H1 (cell line): ENCODE measurements at regions not wholly inside any gene's neighbourhood (a gene's known extent, or its start where the extent isn't known, plus 50 kb on each side); places are given as distances from the start of the nearest gene placed in this dataset.

ENCODE experiments used
- CTCF ChIA-PET: fragments of 300-600 bp; sonication (Branson Sonifier 250); formaldehyde crosslinking; loops from one replicate; lab custom pipeline; 2021; ENCODE audit not compliant: partially characterized antibody; lab: Charles Lee
- POLR2A ChIA-PET: fragments of 300-600 bp; sonication (Branson Sonifier 250); formaldehyde crosslinking; loops from one replicate; lab custom pipeline; 2021; ENCODE audit warnings: inconsistent platforms; ENCODE audit not compliant: partially characterized antibody; lab: Charles Lee
- DNase-seq, 2 experiments: peaks; one replicate each; pipeline versions ENCODE4 v3.0.0 to v3.0.0-alpha.2; 2010 to 2022; ENCODE audit warnings: low spot score in 2 of 2, low read depth in 1 of 2, mixed read lengths in 1 of 2
- FAIRE-seq: peaks from 2 replicates; lab custom pipeline; 2011; peaks lifted over from hg19 to GRCh38; lab: Jason Lieb, UNC
- H2AFZ ChIP-seq: 2 replicates; pipeline ENCODE4 v1.8.1; 2012; ENCODE audit warnings: low read length, inconsistent platforms
- H2AK5ac ChIP-seq: 2 replicates; pipeline ENCODE4 v1.6.1; 2013; ENCODE audit warnings: low read depth, low read length
- H2BK120ac ChIP-seq: replicated peaks from 2 replicates; pipeline ENCODE3; 2013; ENCODE audit warnings: low read depth, low read length, inconsistent platforms
- H2BK12ac ChIP-seq: 2 replicates; pipeline ENCODE4 v1.6.1; 2013; ENCODE audit warnings: low read depth, low read length
- H2BK15ac ChIP-seq: 2 replicates; pipeline ENCODE4 v1.6.1; 2013; ENCODE audit warnings: low read length
- H2BK20ac ChIP-seq: 2 replicates; pipeline ENCODE4 v1.6.1; 2013; ENCODE audit warnings: low read length
- H2BK5ac ChIP-seq: 2 replicates; pipeline ENCODE4 v1.6.1; 2013; ENCODE audit warnings: low read depth, low read length
- H3K14ac ChIP-seq: 2 replicates; pipeline ENCODE4 v1.6.1; 2013; ENCODE audit warnings: inconsistent platforms; ENCODE audit not compliant: insufficient read length
- H3K18ac ChIP-seq: 2 replicates; pipeline ENCODE4 v1.6.1; 2013; ENCODE audit warnings: low read length; ENCODE audit errors: extremely low read depth
- H3K23ac ChIP-seq: 2 replicates; pipeline ENCODE4 v1.6.1; 2013; ENCODE audit warnings: inconsistent platforms; ENCODE audit not compliant: insufficient read length
- H3K23me2 ChIP-seq: 2 replicates; pipeline ENCODE4 v1.6.1; 2013; ENCODE audit warnings: low read depth, low read length
- H3K27ac ChIP-seq: 2 replicates; pipeline ENCODE4 v1.6.1; 2011; ENCODE audit warnings: low read depth, low read length, inconsistent platforms
- H3K27me3 ChIP-seq, 4 experiments: replicated peaks in 1 of 4; 1 replicate in 1 of 4; 2 replicates in 3 of 4; pipeline versions ENCODE4 v1.6.1 to v1.8.1; 2011 to 2013; ENCODE audit warnings: low read length in 3 of 4, mild to moderate bottlenecking in 3 of 4, inconsistent platforms in 2 of 4, mixed read lengths in 2 of 4, moderate library complexity in 1 of 4; ENCODE audit not compliant: control insufficient read depth in 3 of 4, insufficient read depth in 3 of 4; ENCODE audit errors: extremely low read depth in 1 of 4
- H3K36me3 ChIP-seq, 4 experiments: 2 replicates each; pipeline versions ENCODE4 v1.6.1 to v1.8.1; 2011 to 2013; ENCODE audit warnings: mild to moderate bottlenecking in 4 of 4, low read length in 3 of 4, moderate library complexity in 2 of 4, control low read depth in 1 of 4, inconsistent platforms in 1 of 4; ENCODE audit not compliant: insufficient read depth in 4 of 4, control insufficient read depth in 2 of 4
- H3K4ac ChIP-seq: replicated peaks from 2 replicates; pipeline ENCODE3; 2013; ENCODE audit warnings: low read length, low read depth, mixed read lengths, inconsistent platforms; ENCODE audit not compliant: insufficient read length
- H3K4me1 ChIP-seq, 4 experiments: replicated peaks in 1 of 4; 1 replicate in 1 of 4; 2 replicates in 3 of 4; pipeline versions ENCODE4 v1.6.1 to v1.8.1; 2011 to 2013; ENCODE audit warnings: low read length in 3 of 4, inconsistent platforms in 2 of 4, mixed read lengths in 1 of 4; ENCODE audit not compliant: insufficient read depth in 4 of 4, control insufficient read depth in 3 of 4
- H3K4me2 ChIP-seq, 2 experiments: 2 replicates each; pipeline versions ENCODE4 v1.6.1 to v1.8.1; 2011 to 2013; ENCODE audit warnings: low read depth in 2 of 2, low read length in 2 of 2, control low read depth in 1 of 2, inconsistent platforms in 1 of 2, mild to moderate bottlenecking in 1 of 2; ENCODE audit not compliant: insufficient read depth in 1 of 2
- H3K4me3 ChIP-seq, 4 experiments: fragments of 200-600, 300-600 bp in 1 of 4; sonication (generic), shearing (Covaris generic), sonication (Bioruptor Twin) in 1 of 4; 2 replicates each; pipeline versions ENCODE4 v1.5.1 to v1.8.1; 2011 to 2016; ENCODE audit warnings: low read length in 4 of 4, low read depth in 3 of 4, control low read depth in 2 of 4, inconsistent platforms in 2 of 4, mild to moderate bottlenecking in 2 of 4, mixed read lengths in 1 of 4, moderate library complexity in 1 of 4; ENCODE audit not compliant: insufficient read depth in 2 of 4; ENCODE audit errors: extremely low read depth in 1 of 4
- H3K56ac ChIP-seq: replicated peaks from 2 replicates; pipeline ENCODE3; 2013; ENCODE audit warnings: low read depth, mild to moderate bottlenecking, mixed read lengths, low read length, inconsistent platforms; ENCODE audit not compliant: insufficient read length
- H3K79me1 ChIP-seq: 2 replicates; pipeline ENCODE4 v1.6.1; 2013; ENCODE audit warnings: low read depth, low read length, control low read depth
- H3K79me2 ChIP-seq, 2 experiments: 2 replicates each; pipeline versions ENCODE4 v1.6.1 to v1.8.1; 2012 to 2013; ENCODE audit warnings: low read length in 2 of 2, mild to moderate bottlenecking in 2 of 2, inconsistent platforms in 1 of 2; ENCODE audit not compliant: insufficient read depth in 2 of 2, control insufficient read depth in 1 of 2
- H3K9ac ChIP-seq, 4 experiments: replicated peaks in 1 of 4; 1 replicate in 1 of 4; 2 replicates in 3 of 4; pipeline versions ENCODE4 v1.6.1 to v1.8.1; 2011 to 2013; ENCODE audit warnings: low read depth in 3 of 4, low read length in 3 of 4, control low read depth in 2 of 4, mild to moderate bottlenecking in 2 of 4, moderate library complexity in 2 of 4, inconsistent platforms in 1 of 4; ENCODE audit errors: extremely low read depth in 1 of 4
- H3K9me3 ChIP-seq, 2 experiments: 2 replicates each; pipeline versions ENCODE4 v1.6.1 to v1.8.1; 2012 to 2013; ENCODE audit warnings: mild to moderate bottlenecking in 2 of 2, moderate library complexity in 2 of 2, control low read depth in 1 of 2, inconsistent platforms in 1 of 2, low read depth in 1 of 2, low read length in 1 of 2, mixed read lengths in 1 of 2; ENCODE audit not compliant: insufficient read depth in 2 of 2
- H4K20me1 ChIP-seq, 2 experiments: replicated peaks in 1 of 2; 2 replicates each; pipeline versions ENCODE3 to v1.8.1; 2011 to 2013; ENCODE audit warnings: inconsistent platforms in 2 of 2, low read length in 2 of 2, mild to moderate bottlenecking in 1 of 2; ENCODE audit not compliant: insufficient read depth in 2 of 2, control insufficient read depth in 1 of 2
- H4K5ac ChIP-seq: 2 replicates; pipeline ENCODE4 v1.6.1; 2013; ENCODE audit warnings: low read length, low read depth, mixed read lengths, inconsistent platforms; ENCODE audit not compliant: insufficient read length
- H4K8ac ChIP-seq: 2 replicates; pipeline ENCODE4 v1.8.0; 2013; ENCODE audit warnings: mild to moderate bottlenecking, moderate library complexity, low read length, inconsistent platforms; ENCODE audit not compliant: insufficient read depth; ENCODE audit errors: extremely low read depth
- H4K91ac ChIP-seq: replicated peaks from 2 replicates; pipeline ENCODE3; 2013; ENCODE audit warnings: low read length, mixed read lengths, inconsistent platforms; ENCODE audit not compliant: insufficient read length
- CHD2 ChIP-seq: IDR thresholded peaks from 2 replicates; pipeline ENCODE4 v1.6.1; 2012; ENCODE audit warnings: low read length, improper control_type of control experiment
- JUND ChIP-seq: IDR thresholded peaks from 2 replicates; pipeline ENCODE4 v1.6.1; 2011; ENCODE audit warnings: mild to moderate bottlenecking, improper control_type of control experiment, low read length
- RXRA ChIP-seq: IDR thresholded peaks from 2 replicates; pipeline ENCODE4 v1.6.1; 2011; ENCODE audit warnings: low read depth, mild to moderate bottlenecking, low read length, moderate library complexity; ENCODE audit not compliant: insufficient read depth
- SIX5 ChIP-seq: IDR thresholded peaks from 2 replicates; pipeline ENCODE4 v1.6.1; 2011; ENCODE audit warnings: mild to moderate bottlenecking, low read depth, low read length
- SRF ChIP-seq: IDR thresholded peaks from 2 replicates; pipeline ENCODE4 v1.6.1; 2011; ENCODE audit warnings: mild to moderate bottlenecking, low read depth, low read length, moderate library complexity
- SUZ12 ChIP-seq: fragments of 200-600 bp; sonication (generic); IDR thresholded peaks from 2 replicates; pipeline ENCODE4 v1.6.1; 2012; ENCODE audit warnings: mild to moderate bottlenecking, inconsistent platforms, low read length, moderate library complexity, mixed read lengths
- ZNF274 ChIP-seq: IDR thresholded peaks from 2 replicates; pipeline ENCODE4 v1.7.0; 2012; ENCODE audit warnings: low read length, borderline replicate concordance; ENCODE audit errors: extremely low read depth
- WGBS, 2 experiments: shearing (Covaris generic) in 1 of 2; methylation state at CpG; one replicate each; pipeline versions ENCODE4 v1.1.6 to v1.1.7; 2013 to 2015; ENCODE audit warnings: low lambda C conversion rate in 2 of 2, mixed read lengths in 2 of 2, inconsistent platforms in 1 of 2, low coverage in 1 of 2, missing lambda C conversion rate in 1 of 2; ENCODE audit not compliant: insufficient replicate concordance in 2 of 2, insufficient coverage in 1 of 2, insufficient read length in 1 of 2; ENCODE audit errors: extremely low coverage in 1 of 2, missing lambda C conversion rate in 1 of 2; 5-methylcytosine and 5-hydroxymethylcytosine counted together
- TF ChIP-seq, protein P1 (sequence below): IDR thresholded peaks from 2 replicates; pipeline ENCODE4 v1.6.1; 2011; ENCODE audit warnings: low read depth, mild to moderate bottlenecking, low read length; ENCODE audit not compliant: insufficient read depth

DNA sequence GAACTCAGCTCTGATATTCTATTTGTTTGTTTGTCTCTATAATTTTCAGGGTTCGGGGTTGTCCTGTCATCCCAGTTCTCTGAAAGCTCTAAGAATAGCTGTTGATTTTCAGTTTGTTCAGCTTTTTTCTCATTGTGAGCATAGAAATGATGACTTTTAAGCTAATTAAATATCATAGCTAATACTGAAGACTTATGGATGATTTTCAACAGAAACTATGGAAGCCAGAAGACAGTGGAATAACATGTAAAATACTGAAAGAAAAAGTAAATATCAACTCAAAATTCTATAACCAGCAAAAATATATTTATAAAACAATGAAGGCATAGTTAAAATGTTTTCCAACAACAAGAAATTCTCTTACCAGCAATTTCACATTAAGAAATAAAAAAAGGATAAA is 96.4 kb upstream of the ETV1 start:
- Histone ChIP-seq H2BK20ac (no peak overlapping the region), H4K5ac (no peak overlapping the region), H2AK5ac (no peak overlapping the region), H3K14ac (no peak overlapping the region), H2AFZ (no peak overlapping the region), H3K36me3 (no peaks in the 10 kb centered on the region), H3K9ac (no peak overlapping the region), H4K20me1 (no peaks in the 10 kb centered on the region), H3K23ac (no peak overlapping the region), H3K23me2 (no peaks in the 10 kb centered on the region), H3K4ac (no peak overlapping the region), H2BK120ac (no peak overlapping the region), H3K4me1 (no peaks in the 10 kb centered on the region), H3K4me2 (no peak overlapping the region), H3K79me2 (no peaks in the 10 kb centered on the region), H2BK12ac (no peak overlapping the region), H3K9me3 (0 out of 4 replicates have a peak, but pooled peaks cover 0 to 7% of the 10 kb centered on the region in 2 experiments), H3K79me1 (no peaks in the 10 kb centered on the region), H2BK15ac (no peak overlapping the region), H3K4me3 (no peak overlapping the region), H3K18ac (no peak overlapping the region), H4K8ac (no peak overlapping the region), H4K91ac (no peak overlapping the region), H3K27ac (no peak overlapping the region), H3K27me3 (no peaks in the 10 kb centered on the region), H2BK5ac (no peak overlapping the region), H3K56ac (no peak overlapping the region)
- POLR2A ChIA-PET, result no interaction called here
- CTCF ChIA-PET, result no interaction called here
- FAIRE-seq, result no peak
- WGBS, 2 experiments, result 68% methylated on average over 1 of the region's 1 CpG; no CpG with 5 or more reads in 1 of the 2 experiments
- DNase-seq, result no peak
- TF ChIP-seq, protein P1, sequence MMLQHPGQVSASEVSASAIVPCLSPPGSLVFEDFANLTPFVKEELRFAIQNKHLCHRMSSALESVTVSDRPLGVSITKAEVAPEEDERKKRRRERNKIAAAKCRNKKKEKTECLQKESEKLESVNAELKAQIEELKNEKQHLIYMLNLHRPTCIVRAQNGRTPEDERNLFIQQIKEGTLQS, result no peak
- TF ChIP-seq RXRA (no peak), CHD2 (no peak), SIX5 (no peak), SUZ12 (no peak), ZNF274 (no peak), JUND (no peak), SRF (no peak)
